ENCODE measurements at regions not wholly inside any gene's neighbourhood (a gene's known extent, or its start where the extent isn't known, plus 50 kb on each side); places are given as distances from the start of the nearest gene placed in this dataset.

GRCh38 chrX:128870361-128870760 lies 652.9 kb downstream of the SMARCA1 start:
- no peak for TF ChIP-seq POLR2AphosphoS2 (IDR thresholded peaks at IDR 0.05; ENCODE audit: low read depth, low read length)
- TF ChIP-seq ASH2L (IDR thresholded peaks at IDR 0.05; ENCODE audit: borderline replicate concordance, low read depth) = no peak
- TF ChIP-seq FOS (IDR thresholded peaks at IDR 0.05; ENCODE audit: borderline replicate concordance, extremely low read depth, insufficient read length) = no peak
- TF ChIP-seq USF2 (IDR thresholded peaks at IDR 0.05; ENCODE audit: borderline replicate concordance, low read depth, low read length) = no peak
- no peak for TF ChIP-seq BMI1 (IDR thresholded peaks at IDR 0.05; ENCODE audit: borderline replicate concordance)
- TF ChIP-seq JUND (IDR thresholded peaks at IDR 0.05; ENCODE audit: low read depth, low read length) = no peak
- no peak for TF ChIP-seq ZNF207 (IDR thresholded peaks at IDR 0.05; ENCODE audit: borderline replicate concordance)
- no peak for TF ChIP-seq CTCF (IDR thresholded peaks at IDR 0.05 in 2 of 3, conservative IDR thresholded peaks at IDR 0.05 in 1 of 3; ENCODE audit: control insufficient read depth in 2 of 3, extremely low read depth in 1 of 3, insufficient read depth in 1 of 3, low read depth in 3 of 3, low read length in 3 of 3)
- TF ChIP-seq RAD21 (IDR thresholded peaks at IDR 0.05; ENCODE audit: insufficient read depth, low read depth, low read length) = no peak
- no peak for TF ChIP-seq PAX5 (IDR thresholded peaks at IDR 0.05; ENCODE audit: borderline replicate concordance, low read depth, low read length)
- no peak for TF ChIP-seq HDAC2 (IDR thresholded peaks at IDR 0.05)
- TF ChIP-seq MTA2 (IDR thresholded peaks at IDR 0.05; ENCODE audit: low read depth) = no peak
- TF ChIP-seq ESRRA (IDR thresholded peaks at IDR 0.05; ENCODE audit: low read length) = no peak
